SK-N-SH (cell line): ENCODE measurements at regions not wholly inside any gene's neighbourhood (a gene's known extent, or its start where the extent isn't known, plus 50 kb on each side); places are given as distances from the start of the nearest gene placed in this dataset.

ENCODE experiments used
- CTCF ChIA-PET: fragments of 300-600, 350-600 bp; formaldehyde crosslinking; extraction: SDS; loops from one replicate; lab custom pipeline; 2021; lab: Yijun Ruan, JAX
- POLR2A ChIA-PET: fragments of 350-600 bp; sonication (Branson Sonifier 250); formaldehyde crosslinking; extraction: SDS; loops from one replicate; lab custom pipeline; 2020; ENCODE audit warnings: antibody characterized with exemption, inconsistent platforms; lab: Yijun Ruan, JAX
- DNase-seq: peaks from one replicate; pipeline ENCODE4 v3.0.0; 2012
- H2AFZ ChIP-seq: fragments of 200-600 bp; sonication (generic); 2 replicates; pipeline ENCODE4 v1.8.1; 2016; ENCODE audit warnings: antibody characterized with exemption, mild to moderate bottlenecking, low read depth
- H3F3A ChIP-seq: fragments of 200-600 bp; sonication (generic); replicated peaks from 2 replicates; pipeline ENCODE3; 2016; ENCODE audit warnings: antibody characterized with exemption, mild to moderate bottlenecking; ENCODE audit not compliant: insufficient read depth
- H3K27ac ChIP-seq, 2 experiments: fragments of 200-500 bp in 1 of 2; fragments of 200-600 bp in 1 of 2; sonication (Bioruptor generic) in 1 of 2; sonication (generic), shearing (Covaris generic) in 1 of 2; 2 replicates each; pipeline versions ENCODE4 v1.5.1 to v1.6.1; 2014 to 2016; ENCODE audit warnings: low read depth in 2 of 2, inconsistent platforms in 1 of 2, low read length in 1 of 2, mild to moderate bottlenecking in 1 of 2, mixed read lengths in 1 of 2
- H3K27me3 ChIP-seq: fragments of 200-600 bp; sonication (generic), shearing (Covaris generic); 2 replicates; pipeline ENCODE4 v1.6.1; 2016; ENCODE audit warnings: mixed run types; ENCODE audit not compliant: insufficient read depth
- H3K36me3 ChIP-seq, 2 experiments: fragments of 200-500 bp in 1 of 2; fragments of 200-600 bp in 1 of 2; sonication (Bioruptor generic) in 1 of 2; sonication (generic) in 1 of 2; replicated peaks in 1 of 2; 2 replicates each; pipeline versions ENCODE3 to v1.5.1; 2014 to 2016; ENCODE audit warnings: low read length in 1 of 2, mild to moderate bottlenecking in 1 of 2; ENCODE audit not compliant: insufficient read depth in 2 of 2, control insufficient read depth in 1 of 2
- H3K4me1 ChIP-seq, 2 experiments: fragments of 200-500 bp in 1 of 2; fragments of 200-600 bp in 1 of 2; sonication (Bioruptor generic) in 1 of 2; sonication (generic), shearing (Covaris generic) in 1 of 2; 2 replicates each; pipeline versions ENCODE4 v1.5.1 to v1.6.1; 2014 to 2016; ENCODE audit warnings: low read depth in 1 of 2, low read length in 1 of 2, mixed run types in 1 of 2; ENCODE audit not compliant: insufficient read depth in 2 of 2, control insufficient read depth in 1 of 2
- H3K4me2 ChIP-seq: fragments of 200-600 bp; sonication (generic), shearing (Covaris generic); 2 replicates; pipeline ENCODE4 v1.6.1; 2017; ENCODE audit warnings: mixed run types
- H3K4me3 ChIP-seq, 2 experiments: fragments of 200-500 bp in 1 of 2; fragments of 200-600 bp in 1 of 2; sonication (Bioruptor generic) in 1 of 2; sonication (generic), shearing (Covaris generic) in 1 of 2; 2 replicates each; pipeline versions ENCODE4 v1.5.1 to v1.8.1; 2014 to 2016; ENCODE audit warnings: low read depth in 2 of 2, inconsistent platforms in 1 of 2, low read length in 1 of 2, mild to moderate bottlenecking in 1 of 2, mixed read lengths in 1 of 2, moderate library complexity in 1 of 2
- H3K79me2 ChIP-seq: fragments of 200-600 bp; sonication (generic); 2 replicates; pipeline ENCODE4 v1.8.1; 2017; ENCODE audit warnings: mild to moderate bottlenecking; ENCODE audit not compliant: insufficient read depth
- H3K9ac ChIP-seq: fragments of 200-600 bp; sonication (generic); 2 replicates; pipeline ENCODE4 v1.6.1; 2017; ENCODE audit warnings: mixed run types
- H3K9me2 ChIP-seq: fragments of 200-600 bp; sonication (generic); 2 replicates; pipeline ENCODE4 v1.6.1; 2017; ENCODE audit warnings: mixed run types
- H3K9me3 ChIP-seq: fragments of 200-600 bp; sonication (generic); 2 replicates; pipeline ENCODE4 v1.6.1; 2017; ENCODE audit warnings: mixed run types, mild to moderate bottlenecking, moderate library complexity
- H4K20me1 ChIP-seq: fragments of 200-600 bp; sonication (generic); 2 replicates; pipeline ENCODE4 v1.6.1; 2017; ENCODE audit warnings: mild to moderate bottlenecking, mixed run types; ENCODE audit not compliant: insufficient read depth
- FOXJ3 ChIP-seq: sonication (generic); formaldehyde crosslinking; IDR thresholded peaks from 2 replicates; pipeline ENCODE4 v1.5.1; 2020; ENCODE audit warnings: mild to moderate bottlenecking, missing genetic modification reagents
- GABPA ChIP-seq: IDR thresholded peaks from 2 replicates; pipeline ENCODE4 v1.4.0; 2012; ENCODE audit warnings: low read depth, mild to moderate bottlenecking
- GATA2 ChIP-seq: sonication (generic); formaldehyde crosslinking; IDR thresholded peaks from 2 replicates; pipeline ENCODE4 v1.5.0; 2020; ENCODE audit warnings: mild to moderate bottlenecking, missing genetic modification reagents
- JUND ChIP-seq: IDR thresholded peaks from 2 replicates; pipeline ENCODE4 v1.4.0; 2012
- MXI1 ChIP-seq: IDR thresholded peaks from 2 replicates; pipeline ENCODE4 v1.6.1; 2012; ENCODE audit warnings: mild to moderate bottlenecking, low read depth, low read length, improper control_type of control experiment
- POLR2AphosphoS5 ChIP-seq: IDR thresholded peaks from 2 replicates; pipeline ENCODE4 v1.6.1; 2012; ENCODE audit warnings: low read depth, low read length
- RCOR1 ChIP-seq: fragments of 150-350 bp; IDR thresholded peaks from 2 replicates; pipeline ENCODE4 v1.6.1; 2017; ENCODE audit warnings: antibody characterized with exemption, low read length
- REST ChIP-seq: IDR thresholded peaks from 2 replicates; pipeline ENCODE4 v1.6.1; 2012; ENCODE audit warnings: mild to moderate bottlenecking, low read depth, low read length, moderate library complexity
- SIN3A ChIP-seq: IDR thresholded peaks from 2 replicates; pipeline ENCODE4 v1.6.1; 2012; ENCODE audit warnings: low read depth, mild to moderate bottlenecking, low read length, moderate library complexity, borderline replicate concordance
- TAF1 ChIP-seq: IDR thresholded peaks from 2 replicates; pipeline ENCODE4 v1.6.1; 2012; ENCODE audit warnings: low read depth, mild to moderate bottlenecking, low read length, moderate library complexity, borderline replicate concordance
- USF2 ChIP-seq: fragments of 150-350 bp; IDR thresholded peaks from 2 replicates; pipeline ENCODE4 v1.6.1; 2017; ENCODE audit warnings: antibody characterized with exemption, low read length, low read depth, borderline replicate concordance
- YY1 ChIP-seq: IDR thresholded peaks from 2 replicates; pipeline ENCODE4 v1.4.0; 2012; ENCODE audit warnings: low read depth, mild to moderate bottlenecking
- WGBS: methylation state at CpG from one replicate; pipeline ENCODE4 v1.1.6; 2017; ENCODE audit warnings: low lambda C conversion rate; 5-methylcytosine and 5-hydroxymethylcytosine counted together
- TF ChIP-seq, protein P1 (sequence below): IDR thresholded peaks from 2 replicates; pipeline ENCODE4 v1.4.0; 2012; ENCODE audit warnings: low read depth
- TF ChIP-seq, protein P2 (sequence below): fragments of 200-600 bp; sonication (generic); IDR thresholded peaks from 2 replicates; pipeline ENCODE4 v1.6.1; 2017; ENCODE audit warnings: antibody characterized with exemption, mild to moderate bottlenecking, moderate library complexity
- TF ChIP-seq, protein P3 (sequence below): IDR thresholded peaks from 2 replicates; pipeline ENCODE4; 2012

DNA sequence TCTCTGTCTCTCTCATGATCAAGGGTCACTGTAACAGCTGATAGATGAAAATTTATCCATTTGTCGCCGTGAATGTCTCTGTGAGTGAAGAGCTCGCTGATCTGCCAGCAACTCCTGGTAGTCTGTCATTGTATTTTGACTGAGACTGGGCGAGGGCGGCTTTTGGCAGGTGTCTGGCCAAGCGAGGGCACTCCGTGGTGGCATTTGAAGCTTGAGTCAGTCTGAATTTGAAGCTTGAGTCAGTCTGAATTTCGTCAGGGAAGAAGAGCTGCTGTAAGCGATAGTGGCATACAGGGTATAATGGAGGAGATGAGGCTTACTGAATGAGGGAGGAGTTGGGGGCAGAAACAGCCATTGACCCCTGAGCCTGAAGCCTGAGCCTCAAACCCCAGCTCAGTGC, 56.8 kb upstream of the FAM181A start:
- WGBS = 42% methylated on average over 9 of the region's 9 CpGs
- no peak for DNase-seq
- POLR2A ChIA-PET = no interaction called here
- Histone ChIP-seq H3K9me3 (no peaks in the 10 kb centered on the region), H2AFZ (no peak overlapping the region), H3K27ac (no peak overlapping the region), H3K4me3 (no peak overlapping the region), H3K4me1 (no peaks in the 10 kb centered on the region; a peak in 1 of 4 replicates), H3K27me3 (no peaks in the 10 kb centered on the region), H3K4me2 (no peak overlapping the region), H3F3A (no peaks in the 10 kb centered on the region), H3K36me3 (no peaks in the 10 kb centered on the region), H3K9me2 (no peaks in the 10 kb centered on the region), H4K20me1 (no peaks in the 10 kb centered on the region), H3K79me2 (no peaks in the 10 kb centered on the region), H3K9ac (no peak overlapping the region)
- TF ChIP-seq, protein P1, sequence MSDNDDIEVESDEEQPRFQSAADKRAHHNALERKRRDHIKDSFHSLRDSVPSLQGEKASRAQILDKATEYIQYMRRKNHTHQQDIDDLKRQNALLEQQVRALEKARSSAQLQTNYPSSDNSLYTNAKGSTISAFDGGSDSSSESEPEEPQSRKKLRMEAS = no peak
- TF ChIP-seq GATA2 (no peak), SIN3A (no peak), MXI1 (no peak), RCOR1 (no peak)
- CTCF ChIA-PET = interaction anchor here (1.0 kb wide), 1 partner anchor 38 kb away, joined by 3 read pairs; no protein-coding TSS in a partner anchor

DNA sequence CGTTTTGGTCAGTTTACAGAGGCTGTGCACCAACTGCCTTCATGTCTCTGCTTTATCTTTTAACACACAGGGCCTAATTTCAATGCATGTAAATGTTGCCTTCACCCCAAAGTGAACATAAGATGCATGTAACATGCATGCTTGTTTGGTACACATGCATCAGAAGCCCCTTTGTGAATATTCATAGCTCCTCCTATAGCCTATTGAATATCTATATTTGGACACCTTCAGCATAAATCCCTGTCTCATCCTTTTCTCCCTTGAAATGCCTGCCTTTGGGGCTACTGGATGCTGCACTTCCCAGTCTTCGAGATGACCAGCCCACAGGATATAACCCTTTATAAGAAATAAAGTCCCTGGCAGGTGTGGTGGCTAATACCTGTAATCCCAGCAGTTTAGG, 57.7 kb upstream of the FAM181A start:
- no peaks in the 10 kb centered on the region for H3F3A ChIP-seq
- POLR2A ChIA-PET = no interaction called here
- TF ChIP-seq YY1 = no peak
- TF ChIP-seq, all 33 proteins: peak for 0
- no peak for DNase-seq
- Histone ChIP-seq H2AFZ (no peak overlapping the region), H3K9ac (no peak overlapping the region), H3K36me3 (no peaks in the 10 kb centered on the region), H3K9me3 (no peaks in the 10 kb centered on the region), H3K4me2 (no peak overlapping the region), H3K27me3 (no peaks in the 10 kb centered on the region), H3K79me2 (no peaks in the 10 kb centered on the region), H3K9me2 (no peaks in the 10 kb centered on the region), H4K20me1 (no peaks in the 10 kb centered on the region), H3K27ac (no peak overlapping the region), H3K4me1 (no peaks in the 10 kb centered on the region; a peak in 1 of 4 replicates), H3K4me3 (no peak overlapping the region)
- CTCF ChIA-PET = interaction anchor here (0.8 to 1.6 kb wide), 4 partner anchors 10 to 70 kb away, joined by 3 to 5 read pairs (median 3); no protein-coding TSS in a partner anchor
- 0% methylated on average over 2 of the region's 2 CpGs for WGBS

DNA sequence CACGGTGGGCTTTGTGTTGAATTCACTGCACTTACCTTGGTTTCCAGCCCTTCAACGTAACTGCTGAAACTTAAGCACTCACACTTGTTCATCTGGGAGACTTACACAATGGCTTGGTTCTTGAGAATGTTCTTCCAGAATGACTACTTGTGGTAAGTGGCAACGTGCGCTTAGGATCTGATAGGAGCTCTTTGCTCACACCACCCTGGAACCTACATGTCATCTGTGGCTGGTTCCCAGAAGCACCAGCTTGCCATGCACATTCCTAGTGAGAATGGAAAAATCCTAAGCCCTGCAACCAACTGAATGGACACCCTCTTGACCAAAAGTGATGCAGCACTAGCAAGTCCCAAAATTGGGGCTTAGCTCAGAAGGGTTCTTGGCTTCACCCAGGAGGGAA, 59.0 kb upstream of the FAM181A start:
- DNase-seq = no peak
- ChIA-PET CTCF (interaction anchor here (0.8 to 1.8 kb wide), 5 partner anchors 24 to 729 kb away, joined by 3 to 5 read pairs (median 3); no protein-coding TSS in a partner anchor), POLR2A (no interaction called here)
- no peaks in the 10 kb centered on the region; a peak in 1 of 4 replicates for H3K4me1 ChIP-seq
- H4K20me1 ChIP-seq = no peaks in the 10 kb centered on the region
- no peaks in the 10 kb centered on the region for H3F3A ChIP-seq
- 45% methylated on average over 4 of the region's 4 CpGs for WGBS
- no peaks in the 10 kb centered on the region for H3K27me3 ChIP-seq
- H3K4me3 ChIP-seq = no peak overlapping the region
- no peaks in the 10 kb centered on the region for H3K36me3 ChIP-seq
- H3K4me2 ChIP-seq = no peak overlapping the region
- H2AFZ ChIP-seq = no peak overlapping the region
- no peaks in the 10 kb centered on the region for H3K79me2 ChIP-seq
- H3K27ac ChIP-seq = no peak overlapping the region
- H3K9me3 ChIP-seq = no peaks in the 10 kb centered on the region
- no peak overlapping the region for H3K9ac ChIP-seq
- no peaks in the 10 kb centered on the region for H3K9me2 ChIP-seq
- TF ChIP-seq FOXJ3 (CRISPR knock-in tag) (no peak), TAF1 (no peak), USF2 (no peak), REST (no peak), JUND (no peak), POLR2AphosphoS5 (no peak), GABPA (no peak)
- TF ChIP-seq, protein P2, sequence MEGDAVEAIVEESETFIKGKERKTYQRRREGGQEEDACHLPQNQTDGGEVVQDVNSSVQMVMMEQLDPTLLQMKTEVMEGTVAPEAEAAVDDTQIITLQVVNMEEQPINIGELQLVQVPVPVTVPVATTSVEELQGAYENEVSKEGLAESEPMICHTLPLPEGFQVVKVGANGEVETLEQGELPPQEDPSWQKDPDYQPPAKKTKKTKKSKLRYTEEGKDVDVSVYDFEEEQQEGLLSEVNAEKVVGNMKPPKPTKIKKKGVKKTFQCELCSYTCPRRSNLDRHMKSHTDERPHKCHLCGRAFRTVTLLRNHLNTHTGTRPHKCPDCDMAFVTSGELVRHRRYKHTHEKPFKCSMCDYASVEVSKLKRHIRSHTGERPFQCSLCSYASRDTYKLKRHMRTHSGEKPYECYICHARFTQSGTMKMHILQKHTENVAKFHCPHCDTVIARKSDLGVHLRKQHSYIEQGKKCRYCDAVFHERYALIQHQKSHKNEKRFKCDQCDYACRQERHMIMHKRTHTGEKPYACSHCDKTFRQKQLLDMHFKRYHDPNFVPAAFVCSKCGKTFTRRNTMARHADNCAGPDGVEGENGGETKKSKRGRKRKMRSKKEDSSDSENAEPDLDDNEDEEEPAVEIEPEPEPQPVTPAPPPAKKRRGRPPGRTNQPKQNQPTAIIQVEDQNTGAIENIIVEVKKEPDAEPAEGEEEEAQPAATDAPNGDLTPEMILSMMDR = no peak
- TF ChIP-seq, protein P3, sequence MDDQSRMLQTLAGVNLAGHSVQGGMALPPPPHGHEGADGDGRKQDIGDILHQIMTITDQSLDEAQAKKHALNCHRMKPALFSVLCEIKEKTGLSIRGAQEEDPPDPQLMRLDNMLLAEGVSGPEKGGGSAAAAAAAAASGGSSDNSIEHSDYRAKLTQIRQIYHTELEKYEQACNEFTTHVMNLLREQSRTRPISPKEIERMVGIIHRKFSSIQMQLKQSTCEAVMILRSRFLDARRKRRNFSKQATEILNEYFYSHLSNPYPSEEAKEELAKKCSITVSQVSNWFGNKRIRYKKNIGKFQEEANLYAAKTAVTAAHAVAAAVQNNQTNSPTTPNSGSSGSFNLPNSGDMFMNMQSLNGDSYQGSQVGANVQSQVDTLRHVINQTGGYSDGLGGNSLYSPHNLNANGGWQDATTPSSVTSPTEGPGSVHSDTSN = no peak
